ENCODE measurements at regions not wholly inside any gene's neighbourhood (a gene's known extent, or its start where the extent isn't known, plus 50 kb on each side); places are given as distances from the start of the nearest gene placed in this dataset.

- DNase-seq (ENCODE audit: unreplicated experiment): no peak
- ChIA-PET POLR2A (no interaction called here), CTCF (no interaction called here)
- intact Hi-C loops (cut with micrococcal nuclease): no loop called here
- TF ChIP-seq CTCF (IDR thresholded peaks at IDR 0.05; ENCODE audit: unreplicated experiment): no peak
- Mint-ChIP-seq H3K4me1 (ENCODE audit: insufficient read depth, unreplicated experiment) (no peaks in the 10 kb centered on the region), H3K4me3 (ENCODE audit: unreplicated experiment) (no peak overlapping the region), H3K36me3 (ENCODE audit: insufficient read depth, unreplicated experiment) (no peaks in the 10 kb centered on the region), H3K27me3 (ENCODE audit: insufficient read depth, unreplicated experiment) (peaks cover 66% of the 10 kb centered on the region), H3K9me3 (ENCODE audit: unreplicated experiment) (no peaks in the 10 kb centered on the region), H3K27ac (ENCODE audit: low read depth, unreplicated experiment) (no peak overlapping the region)
- no TSS peak for BruUV-seq (replicated peaks)
Measured at GRCh38 chr6:114450631-114451030, 107.8 kb upstream of the HS3ST5 start.

- H3K36me3 Mint-ChIP-seq (ENCODE audit: insufficient read depth, unreplicated experiment): no peaks in the 10 kb centered on the region
- TF ChIP-seq CTCF (IDR thresholded peaks at IDR 0.05; ENCODE audit: unreplicated experiment): no peak
- no peak for DNase-seq (ENCODE audit: unreplicated experiment)
- peaks cover 75% of the 10 kb centered on the region for H3K27me3 Mint-ChIP-seq (ENCODE audit: insufficient read depth, unreplicated experiment)
- CTCF ChIA-PET: no interaction called here
- BruUV-seq (replicated peaks): no TSS peak
- H3K4me1 Mint-ChIP-seq (ENCODE audit: insufficient read depth, unreplicated experiment): no peaks in the 10 kb centered on the region
- no peaks in the 10 kb centered on the region for H3K9me3 Mint-ChIP-seq (ENCODE audit: unreplicated experiment)
- no peak overlapping the region for H3K4me3 Mint-ChIP-seq (ENCODE audit: unreplicated experiment)
- no peak overlapping the region for H3K27ac Mint-ChIP-seq (ENCODE audit: low read depth, unreplicated experiment)
- POLR2A ChIA-PET: no interaction called here
- intact Hi-C loops (cut with micrococcal nuclease): no loop called here
Measured at GRCh38 chr6:114449659-114450058, 106.8 kb upstream of the HS3ST5 start.

GRCh38 chr6:114446342-114446741 is 103.5 kb upstream of the HS3ST5 start:
- no peak for DNase-seq (ENCODE audit: unreplicated experiment)
- Mint-ChIP-seq H3K36me3 (ENCODE audit: insufficient read depth, unreplicated experiment) (no peaks in the 10 kb centered on the region), H3K4me1 (ENCODE audit: insufficient read depth, unreplicated experiment) (no peaks in the 10 kb centered on the region), H3K4me3 (ENCODE audit: unreplicated experiment) (no peak overlapping the region), H3K27ac (ENCODE audit: low read depth, unreplicated experiment) (no peak overlapping the region), H3K9me3 (ENCODE audit: unreplicated experiment) (no peaks in the 10 kb centered on the region), H3K27me3 (ENCODE audit: insufficient read depth, unreplicated experiment) (peaks cover 71% of the 10 kb centered on the region)
- no peak for TF ChIP-seq CTCF (IDR thresholded peaks at IDR 0.05; ENCODE audit: unreplicated experiment)
- intact Hi-C loops (cut with micrococcal nuclease): no loop called here
- BruUV-seq (replicated peaks): no TSS peak
- ChIA-PET CTCF (interaction anchor here (0.7 kb wide), 1 partner anchor 1382 kb away, joined by 3 read pairs; no protein-coding TSS in a partner anchor), POLR2A (no interaction called here)

- Mint-ChIP-seq H3K36me3 (ENCODE audit: insufficient read depth, unreplicated experiment) (no peaks in the 10 kb centered on the region), H3K4me1 (ENCODE audit: insufficient read depth, unreplicated experiment) (no peaks in the 10 kb centered on the region), H3K9me3 (ENCODE audit: unreplicated experiment) (no peaks in the 10 kb centered on the region), H3K4me3 (ENCODE audit: unreplicated experiment) (no peak overlapping the region), H3K27me3 (ENCODE audit: insufficient read depth, unreplicated experiment) (peaks cover 71% of the 10 kb centered on the region), H3K27ac (ENCODE audit: low read depth, unreplicated experiment) (no peak overlapping the region)
- BruUV-seq (replicated peaks): no TSS peak
- intact Hi-C loops (cut with micrococcal nuclease): no loop called here
- TF ChIP-seq CTCF (IDR thresholded peaks at IDR 0.05; ENCODE audit: unreplicated experiment): no peak
- ChIA-PET POLR2A (no interaction called here), CTCF (interaction anchor here (0.7 kb wide), 1 partner anchor 1382 kb away, joined by 3 read pairs; no protein-coding TSS in a partner anchor)
- no peak for DNase-seq (ENCODE audit: unreplicated experiment)
Measured at GRCh38 chr6:114445846-114446245, 103.0 kb upstream of the HS3ST5 start.

Data from MCF 10A (cell line).